Heart right ventricle (tissue), 16 donors: ENCODE measurements at regions not wholly inside any gene's neighbourhood (a gene's known extent, or its start where the extent isn't known, plus 50 kb on each side); places are given as distances from the start of the nearest gene placed in this dataset.

Experiments
- ATAC-seq, 8 donors: fragments of 200-7000 bp; cut with Tn5 transposase; one replicate each; pipeline ENCODE4 v1.9.1; 2020; ENCODE audit warnings: mild to moderate bottlenecking in 8 of 8, moderate library complexity in 8 of 8, moderate number of reproducible peaks in 1 of 8
- DNase-seq, 2 donors: peaks; one replicate each; pipeline ENCODE4 v3.0.0-alpha.2; 2020
- H3K27ac ChIP-seq, 10 donors: fragments of 200-600 bp; sonication (generic) in 2 of 10; one replicate each; pipeline versions ENCODE4 v1.5.0 to v1.8.0; 2020 to 2022; ENCODE audit warnings: mild to moderate bottlenecking in 3 of 10
- H3K27me3 ChIP-seq, 7 donors: fragments of 200-600 bp; one replicate each; pipeline ENCODE4 v1.8.0; 2021 to 2022; ENCODE audit warnings: mild to moderate bottlenecking in 2 of 7
- H3K36me3 ChIP-seq, 9 donors: fragments of 200-600 bp; sonication (generic) in 1 of 9; one replicate each; pipeline versions ENCODE4 v1.5.0 to v1.8.0; 2020 to 2022; ENCODE audit warnings: mild to moderate bottlenecking in 2 of 9
- H3K4me1 ChIP-seq, 9 donors: fragments of 200-600 bp; sonication (generic) in 1 of 9; one replicate each; pipeline versions ENCODE4 v1.5.0 to v1.8.0; 2020 to 2022; ENCODE audit warnings: mild to moderate bottlenecking in 4 of 9
- H3K4me3 ChIP-seq, 10 donors: fragments of 200-600 bp; sonication (generic) in 2 of 10; one replicate each; pipeline versions ENCODE4 v1.5.0 to v1.8.0; 2020 to 2022; ENCODE audit warnings: mild to moderate bottlenecking in 7 of 10, moderate library complexity in 2 of 10
- H3K9me3 ChIP-seq, 11 donors: fragments of 200-600 bp in 10 of 11; sonication (generic) in 2 of 11; one replicate each; pipeline versions ENCODE4 v1.5.0 to v1.8.0; 2013 to 2022; ENCODE audit warnings: mild to moderate bottlenecking in 2 of 11, control low read depth in 1 of 11, moderate library complexity in 1 of 11
- CTCF ChIP-seq, 9 donors: fragments of 200-600 bp; sonication (generic) in 2 of 9; IDR thresholded peaks; one replicate each; pipeline versions ENCODE4 v1.5.0 to v1.8.0; 2021 to 2022; ENCODE audit warnings: antibody characterized with exemption in 9 of 9, mild to moderate bottlenecking in 5 of 9, moderate library complexity in 1 of 9
- WGBS, 2 donors: extraction: QIAGEN DNeasy Blood & Tissue Kit; methylation state at CpG; one replicate each; pipeline ENCODE4 v1.1.7; 2013; ENCODE audit warnings: inconsistent platforms in 1 of 2; 5-methylcytosine and 5-hydroxymethylcytosine counted together
- intact Hi-C, 10 donors: fragments of 100-400 bp; cut with DNase I; formaldehyde crosslinking; loops; one replicate each; pipeline versions ENCODE4 v1.11.1 to v1.14.2; 2022
- donor health status: Arrhythmogenic right ventricular cardiomyopathy.
- donor health status: ischemic (EF 13 %, LVEDD 7.1; RV severe dilation, severe dysfunction).
- donor health status: healthy with polysubstance abuse.
- donor health status: DM: no; HTN: yes; CAD: no.
- donor health status: DM: no; HTN: no; CAD: no.
- donor health status: ischemic (EF 25% LVEDD 6.9; RV normal size, moderate dysfunction).
- donor health status: ischemic (EF 25% LVEDD 5.7; RV mildly dilated, moderate dysfunction).
- donor health status: healthy.
- donor health status: DM: yes; HTN: yes; CAD: no.
- donor health status: Ischemic cardiomyopathy.
- donor health status: ischemic (EF 35%, LVEDD 5.7; RV mildly dilated, moderate dysfunction).
- donor health status: nonischemic (EF 11% LVEDD 7.7; RV severe dilation, severe dysfunction).
- donor health status: DM: yes; HTN: yes; CAD: no.
- donor health status: PGD.
- donor health status: ischemic (EF 29% LVEDD 5.4; RV normal size, mild dysfunction).
- donor health status: nonischemic (EF 23%, LVEDD 6.1; RV moderate dilation, normal function).

- Histone ChIP-seq H3K4me3 (no peak overlapping the region), H3K9me3 (no peaks in the 10 kb centered on the region), H3K36me3 (no peaks in the 10 kb centered on the region), H3K27me3 (no peaks in the 10 kb centered on the region), H3K4me1 (peaks cover 5 to 69% (median 41%) of the 10 kb centered on the region in 9 donors), H3K27ac (peak overlapping the region in 4 of 10 donors; percentile 33 to 87 (median 74))
- WGBS, 2 donors, result 86 to 90% methylated on average over 1 of the region's 1 CpG
- DNase-seq (no peak), ATAC-seq (no peak)
- no peak for TF ChIP-seq CTCF (IDR thresholded peaks at IDR 0.05)
- intact Hi-C loops, result loop anchor here in 9 of 10 donors (5.0 to 10.0 kb wide), 10 partner anchors 46 to 241 kb away; partner anchors contain the start of gene SMAD6 (in 1 of the 9)
Observed at GRCh38 chr15:66615846-66616245, 50.0 kb upstream of the LCTL start.

DNA sequence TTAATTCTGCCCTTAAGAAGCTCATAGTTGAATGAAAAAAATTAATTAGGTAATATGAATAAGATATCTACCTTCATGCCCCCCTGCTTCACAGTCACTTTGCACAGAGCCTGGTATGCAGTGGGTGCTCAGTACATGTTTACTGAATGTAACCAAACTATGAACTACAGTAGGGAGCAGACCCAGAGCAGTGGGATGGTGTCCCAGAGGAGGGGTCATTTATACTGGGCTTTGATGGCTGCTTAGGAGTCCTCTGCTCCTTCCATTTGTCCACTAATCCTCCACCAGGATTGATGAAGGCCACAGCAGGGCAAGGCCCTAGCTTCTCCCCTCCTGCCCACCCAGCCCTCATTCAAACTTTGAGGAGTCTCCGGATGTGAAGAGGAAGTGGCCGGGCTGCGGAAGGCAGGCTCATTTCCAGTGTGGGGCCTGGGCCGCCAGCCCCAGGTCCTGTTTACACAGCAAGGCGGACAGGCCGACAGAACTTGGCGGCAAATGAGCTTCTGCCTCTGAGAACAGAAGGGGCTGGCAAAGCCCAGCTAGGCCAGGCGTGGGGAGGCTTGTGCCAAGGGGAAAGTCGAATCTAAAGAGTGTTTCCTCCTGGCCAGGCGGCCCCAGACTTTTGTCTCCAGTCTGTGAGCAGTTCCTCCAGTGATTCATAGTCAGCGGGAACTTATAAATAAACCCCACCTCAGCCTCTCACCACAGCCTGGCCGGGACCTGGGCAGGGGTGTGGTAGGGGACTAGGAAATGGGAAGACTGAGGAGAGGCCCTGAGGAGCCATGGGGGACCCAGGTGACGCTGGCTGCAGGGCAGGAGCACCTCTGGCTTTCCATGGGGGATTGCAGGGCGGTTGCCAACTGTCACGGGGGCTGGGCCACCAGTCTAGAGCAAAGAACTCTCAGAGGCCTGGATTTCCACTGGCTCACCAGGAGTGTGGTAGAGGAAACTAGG is 51.6 kb upstream of the LCTL start:
- Histone ChIP-seq H3K4me1 (peaks cover 9 to 82% (median 54%) of the 10 kb centered on the region in 9 donors), H3K9me3 (no peaks in the 10 kb centered on the region), H3K27ac (peak overlapping the region; percentile 23 to 91 (median 74)), H3K27me3 (peaks cover 0 to 10% (median 0%) of the 10 kb centered on the region in 7 donors), H3K36me3 (no peaks in the 10 kb centered on the region), H3K4me3 (no peak overlapping the region)
- intact Hi-C loops, result loop anchor here (1.0 to 10.0 kb wide), 13 partner anchors 45 to 240 kb away; partner anchors contain the start of gene SMAD6 (in 1 of the 10)
- ATAC-seq (peak; percentile 65 to 88 (median 82)), DNase-seq (peak; percentile 71 to 74)
- TF ChIP-seq CTCF (IDR thresholded peaks at IDR 0.05), result peak in 1 of 9 donors; percentile 10
- WGBS, 2 donors, result 39 to 64% methylated on average over 15 of the region's 15 CpGs

DNA sequence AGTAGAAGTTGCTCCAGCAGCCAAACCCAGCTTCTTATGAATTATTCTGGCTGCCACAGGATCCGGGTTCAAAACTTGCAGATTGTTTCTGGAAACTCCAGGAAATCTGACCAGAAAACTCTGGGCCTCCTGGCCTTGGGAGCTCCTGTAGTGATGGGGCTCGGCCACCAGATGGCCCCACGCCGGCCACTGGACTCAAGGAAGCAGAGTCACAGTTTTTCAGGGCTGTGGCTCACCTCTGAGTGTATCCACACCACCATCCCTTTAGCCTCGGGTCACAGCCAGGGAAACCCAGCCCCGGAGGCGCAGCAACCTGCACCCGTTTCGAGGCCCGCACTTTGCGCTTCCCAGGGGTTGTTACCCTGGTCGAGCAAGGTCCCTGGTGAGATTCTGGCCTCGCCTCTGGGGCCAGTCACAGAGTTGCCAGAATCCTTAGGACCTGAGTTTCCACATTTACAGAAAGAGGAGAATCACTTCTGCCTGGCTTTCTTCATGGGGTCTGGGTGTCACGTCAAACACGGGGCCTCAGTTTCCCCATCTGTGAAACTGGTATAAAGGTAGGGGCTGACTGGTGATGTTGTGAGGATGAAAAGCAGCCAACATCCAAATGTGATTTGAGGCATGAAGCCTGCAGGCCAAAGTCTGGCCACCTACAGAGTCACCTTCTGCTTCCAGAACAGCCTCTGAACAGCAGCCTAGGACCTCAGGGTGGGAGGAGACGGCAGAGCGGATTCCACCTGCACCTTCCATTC is 53.5 kb upstream of the LCTL start:
- H3K27me3 ChIP-seq, result peaks cover 0 to 12% (median 0%) of the 10 kb centered on the region in 7 donors
- intact Hi-C loops, result loop anchor here (1.0 to 10.0 kb wide), 14 partner anchors 43 to 238 kb away; partner anchors contain the start of gene SMAD6 (in 1 of the 10)
- 28 to 29% methylated on average over 17 of the region's 17 CpGs for WGBS, 2 donors
- H3K9me3 ChIP-seq, result no peaks in the 10 kb centered on the region
- no peaks in the 10 kb centered on the region for H3K36me3 ChIP-seq
- peak; percentile 76 to 78 for DNase-seq
- peak; percentile 88 to 94 (median 93) for TF ChIP-seq CTCF (IDR thresholded peaks at IDR 0.05)
- peak overlapping the region; percentile 2 to 91 (median 70) for H3K27ac ChIP-seq
- no peak overlapping the region for H3K4me3 ChIP-seq
- ATAC-seq, result peak; percentile 51 to 79 (median 67)
- peaks cover 9 to 76% (median 49%) of the 10 kb centered on the region in 9 donors for H3K4me1 ChIP-seq

GRCh38 chr15:66620341-66620740 is 54.5 kb upstream of the LCTL start:
- no peak for ATAC-seq
- no peak overlapping the region for H3K4me3 ChIP-seq
- no peaks in the 10 kb centered on the region for H3K36me3 ChIP-seq
- peaks cover 9 to 68% (median 49%) of the 10 kb centered on the region in 9 donors for H3K4me1 ChIP-seq
- peak overlapping the region in 4 of 10 donors; percentile 12 to 91 (median 80) for H3K27ac ChIP-seq
- DNase-seq, result no peak
- TF ChIP-seq CTCF (IDR thresholded peaks at IDR 0.05), result no peak
- H3K9me3 ChIP-seq, result no peaks in the 10 kb centered on the region
- intact Hi-C loops, result loop anchor here in 4 of 10 donors (2.0 to 5.0 kb wide), 4 partner anchors 77 to 232 kb away; no protein-coding TSS in a partner anchor
- 67 to 78% methylated on average over 3 of the region's 3 CpGs for WGBS, 2 donors
- peaks cover 0 to 12% (median 0%) of the 10 kb centered on the region in 7 donors for H3K27me3 ChIP-seq
